CD4-positive, alpha-beta T cell (primary cell): ENCODE measurements at regions not wholly inside any gene's neighbourhood (a gene's known extent, or its start where the extent isn't known, plus 50 kb on each side); places are given as distances from the start of the nearest gene placed in this dataset.

Source experiments
- ATAC-seq: fragments of 200-7000 bp; cut with Tn5 transposase; one replicate; pipeline ENCODE4 v1.10.0; 2022; ENCODE audit warnings: mild to moderate bottlenecking; ENCODE audit not compliant: poor library complexity
- CTCF ChIA-PET: fragments of 350-600 bp; sonication (Branson Sonifier 250); formaldehyde crosslinking; loops from one replicate; lab custom pipeline; 2021; ENCODE audit warnings: antibody characterized with exemption, inconsistent platforms; lab: Charles Lee
- POLR2A ChIA-PET: fragments of 350-600 bp; sonication (Branson Sonifier 250); formaldehyde crosslinking; loops from one replicate; lab custom pipeline; 2021; ENCODE audit warnings: antibody characterized with exemption, inconsistent platforms; lab: Charles Lee
- DNase-seq, 14 experiments: peaks; one replicate each; pipeline ENCODE4 v3.0.0-alpha.2; 2013 to 2020; ENCODE audit warnings: mixed read lengths in 2 of 14
- H3K27ac ChIP-seq, 2 donors: one replicate each; pipeline versions ENCODE4 v1.5.1 to v1.7.0; 2013; ENCODE audit warnings: low read length in 2 of 2, low read depth in 1 of 2, mild to moderate bottlenecking in 1 of 2
- H3K27me3 ChIP-seq, 2 experiments: 1 replicate in 1 of 2; 2 replicates in 1 of 2; pipeline versions ENCODE4 v1.6.1 to v1.7.0; 2013; ENCODE audit warnings: low read length in 2 of 2, control low read depth in 1 of 2, mild to moderate bottlenecking in 1 of 2, moderate library complexity in 1 of 2; ENCODE audit not compliant: insufficient read depth in 2 of 2, control insufficient read depth in 1 of 2
- H3K36me3 ChIP-seq: one replicate; pipeline ENCODE4 v1.6.1; 2013; ENCODE audit warnings: low read length, control low read depth; ENCODE audit not compliant: insufficient read depth
- H3K4me1 ChIP-seq: one replicate; pipeline ENCODE4 v1.6.1; 2013; ENCODE audit warnings: low read length, control low read depth; ENCODE audit not compliant: insufficient read depth
- H3K4me3 ChIP-seq: one replicate; pipeline ENCODE4 v1.5.1; 2013; ENCODE audit warnings: mild to moderate bottlenecking, low read length, moderate library complexity
- H3K9me3 ChIP-seq, 2 experiments: 1 replicate in 1 of 2; 2 replicates in 1 of 2; pipeline versions ENCODE4 v1.6.1 to v1.7.0; 2013; ENCODE audit warnings: low read length in 2 of 2, mild to moderate bottlenecking in 2 of 2, control low read depth in 1 of 2, moderate library complexity in 1 of 2; ENCODE audit not compliant: control insufficient read depth in 1 of 2, insufficient read depth in 1 of 2
- H3K27ac Mint-ChIP-seq: one replicate; pipeline ENCODE4 v1.8.0; 2020; ENCODE audit warnings: mixed read lengths
- H3K27me3 Mint-ChIP-seq: one replicate; pipeline ENCODE4 v1.8.0; 2021; ENCODE audit warnings: mixed read lengths
- H3K36me3 Mint-ChIP-seq: one replicate; pipeline ENCODE4 v1.8.0; 2021; ENCODE audit warnings: low read depth, mixed read lengths
- H3K4me1 Mint-ChIP-seq: one replicate; pipeline ENCODE4 v1.8.0; 2021; ENCODE audit warnings: low read depth, mixed read lengths
- H3K4me3 Mint-ChIP-seq: one replicate; pipeline ENCODE4 v1.8.0; 2020; ENCODE audit warnings: mild to moderate bottlenecking, mixed read lengths
- H3K9me3 Mint-ChIP-seq: one replicate; pipeline ENCODE4 v1.8.0; 2020; ENCODE audit warnings: mixed read lengths
- CTCF ChIP-seq: fragments of 200-600 bp; IDR thresholded peaks from one replicate; pipeline ENCODE4 v1.8.0; 2022; ENCODE audit warnings: antibody characterized with exemption, mild to moderate bottlenecking
- intact Hi-C, 2 experiments: fragments of 100-400 bp; cut with DNase I in 1 of 2; cut with micrococcal nuclease in 1 of 2; formaldehyde crosslinking; loops; one replicate each; pipeline versions ENCODE4 v1.15.1 to v1.9.0; 2023 to 2025; cut with DNase I, micrococcal nuclease

- Histone ChIP-seq H3K4me3 (no peak overlapping the region), H3K4me1 (peaks cover 14% of the 10 kb centered on the region), H3K36me3 (no peaks in the 10 kb centered on the region), H3K9me3 (no peaks in the 10 kb centered on the region), H3K27me3 (no peaks in the 10 kb centered on the region), H3K27ac (no peak overlapping the region)
- no peak for ATAC-seq
- no peaks in the 10 kb centered on the region for H3K36me3 Mint-ChIP-seq
- H3K9me3 Mint-ChIP-seq, result no peaks in the 10 kb centered on the region
- no peak for TF ChIP-seq CTCF
- H3K4me1 Mint-ChIP-seq, result peaks cover 20% of the 10 kb centered on the region
- CTCF ChIA-PET, result no interaction called here
- no peaks in the 10 kb centered on the region for H3K27me3 Mint-ChIP-seq
- DNase-seq, result no peak
- intact Hi-C loops, result no loop called here
- H3K4me3 Mint-ChIP-seq, result no peak overlapping the region
- POLR2A ChIA-PET, result interaction anchor here (0.6 kb wide), 1 partner anchor 164 kb away, joined by 5 read pairs; no protein-coding TSS in a partner anchor
- H3K27ac Mint-ChIP-seq, result no peak overlapping the region
These were observed 364.5 kb upstream of the JARID2 start for GRCh38 chr6:14881398-14881797.

- CTCF ChIA-PET, result no interaction called here
- Histone ChIP-seq H3K4me1 (peaks cover 5% of the 10 kb centered on the region), H3K4me3 (no peak overlapping the region), H3K27me3 (no peaks in the 10 kb centered on the region), H3K27ac (no peak overlapping the region), H3K9me3 (no peaks in the 10 kb centered on the region), H3K36me3 (no peaks in the 10 kb centered on the region)
- peaks cover 9% of the 10 kb centered on the region for H3K4me1 Mint-ChIP-seq
- intact Hi-C loops, result no loop called here
- POLR2A ChIA-PET, result no interaction called here
- no peaks in the 10 kb centered on the region for H3K27me3 Mint-ChIP-seq
- TF ChIP-seq CTCF, result no peak
- no peak overlapping the region for H3K4me3 Mint-ChIP-seq
- no peaks in the 10 kb centered on the region for H3K9me3 Mint-ChIP-seq
- DNase-seq (no peak), ATAC-seq (no peak)
- H3K36me3 Mint-ChIP-seq, result no peaks in the 10 kb centered on the region
- no peak overlapping the region for H3K27ac Mint-ChIP-seq
These were observed 363.4 kb upstream of the JARID2 start for GRCh38 chr6:14882394-14883026.

- H3K4me3 ChIP-seq, result no peak overlapping the region
- Mint-ChIP-seq H3K27ac (no peak overlapping the region), H3K36me3 (no peaks in the 10 kb centered on the region), H3K4me1 (no peaks in the 10 kb centered on the region), H3K27me3 (no peaks in the 10 kb centered on the region), H3K4me3 (no peak overlapping the region), H3K9me3 (no peaks in the 10 kb centered on the region)
- intact Hi-C loops, result no loop called here
- ChIA-PET CTCF (no interaction called here), POLR2A (no interaction called here)
- no peak overlapping the region for H3K27ac ChIP-seq
- no peaks in the 10 kb centered on the region for H3K4me1 ChIP-seq
- no peaks in the 10 kb centered on the region for H3K27me3 ChIP-seq
- no peaks in the 10 kb centered on the region for H3K36me3 ChIP-seq
- H3K9me3 ChIP-seq, result no peaks in the 10 kb centered on the region
- no peak for ATAC-seq
- DNase-seq, result no peak
- no peak for TF ChIP-seq CTCF
These were observed 361.9 kb upstream of the JARID2 start for GRCh38 chr6:14883921-14884320.
